PC-9 (cell line): ENCODE measurements at regions not wholly inside any gene's neighbourhood (a gene's known extent, or its start where the extent isn't known, plus 50 kb on each side); places are given as distances from the start of the nearest gene placed in this dataset.

ENCODE experiments used
- CTCF ChIP-seq: fragments of 200-600 bp; sonication (generic); conservative IDR thresholded peaks from 2 replicates; pipeline ENCODE4 v1.6.1; 2017; ENCODE audit warnings: mixed run types, antibody characterized with exemption, mild to moderate bottlenecking, moderate library complexity
- EZH2 ChIP-seq: fragments of 200-600 bp; sonication (generic); IDR thresholded peaks from 2 replicates; pipeline ENCODE4 v1.8.0; 2017; ENCODE audit warnings: antibody characterized with exemption, low read depth

- TF ChIP-seq CTCF (no peak), EZH2 (no peak)
Observed at GRCh38 chr5:98621821-98622220, 151.6 kb upstream of the RGMB start.
